ENCODE measurements at regions not wholly inside any gene's neighbourhood (a gene's known extent, or its start where the extent isn't known, plus 50 kb on each side); places are given as distances from the start of the nearest gene placed in this dataset.

GRCh38 chr6:33952016-33952415 lies 148.2 kb upstream of the MLN start:
- DNase-seq (ENCODE audit: low spot score) (no peak), ATAC-seq (no peak)

- ATAC-seq (no peak), DNase-seq (ENCODE audit: low spot score) (no peak)
Observed at GRCh38 chr6:33950891-33951889, 147.4 kb upstream of the MLN start.

GRCh38 chr6:33950472-33950881 lies 146.7 kb upstream of the MLN start:
- no peak for DNase-seq (ENCODE audit: low spot score)
- no peak for ATAC-seq

- DNase-seq (ENCODE audit: low spot score) (no peak), ATAC-seq (no peak)
Observed at GRCh38 chr6:33949877-33950435, 146.2 kb upstream of the MLN start.

- ATAC-seq (no peak), DNase-seq (ENCODE audit: low spot score) (no peak)
Observed at GRCh38 chr6:33949111-33949510, 145.3 kb upstream of the MLN start.

GRCh38 chr6:33947916-33948594 lies 144.3 kb upstream of the MLN start:
- no peak for ATAC-seq
- no peak for DNase-seq (ENCODE audit: low spot score)

- no peak for ATAC-seq
- no peak for DNase-seq (ENCODE audit: low spot score)
Observed at GRCh38 chr6:33947047-33947446, 143.2 kb upstream of the MLN start.

GRCh38 chr6:33945931-33946330 lies 142.1 kb upstream of the MLN start:
- ATAC-seq (no peak), DNase-seq (ENCODE audit: low spot score) (no peak)

GRCh38 chr6:33944686-33945411 lies 141.0 kb upstream of the MLN start:
- no peak for ATAC-seq
- DNase-seq (ENCODE audit: low spot score) = no peak

GRCh38 chr6:33936886-33937285 lies 133.1 kb upstream of the MLN start:
- no peak for DNase-seq (ENCODE audit: low spot score)
- no peak for ATAC-seq

GRCh38 chr6:33935439-33936080 lies 131.8 kb upstream of the MLN start:
- ATAC-seq (no peak), DNase-seq (ENCODE audit: low spot score) (no peak)

GRCh38 chr6:33934731-33935270 lies 131.0 kb upstream of the MLN start:
- DNase-seq (ENCODE audit: low spot score) (no peak), ATAC-seq (no peak)

GRCh38 chr6:33933101-33933500 lies 129.3 kb upstream of the MLN start:
- DNase-seq (ENCODE audit: low spot score) = no peak
- ATAC-seq = no peak

GRCh38 chr6:33931799-33932198 lies 128.0 kb upstream of the MLN start:
- ATAC-seq = no peak

GRCh38 chr6:33929575-33930288 lies 125.9 kb upstream of the MLN start:
- DNase-seq (ENCODE audit: low spot score) = no peak
- no peak for ATAC-seq

More at GRCh38 chr6:33931799-33932198, 128.0 kb upstream of the MLN start:
- no peak for DNase-seq (ENCODE audit: low spot score)

- DNase-seq (ENCODE audit: low spot score) (no peak), ATAC-seq (no peak)
Observed at GRCh38 chr6:33927616-33928015, 123.8 kb upstream of the MLN start.

GRCh38 chr6:33927112-33927511 lies 123.3 kb upstream of the MLN start:
- DNase-seq (ENCODE audit: low spot score) (no peak), ATAC-seq (no peak)

GRCh38 chr6:33926451-33926850 lies 122.6 kb upstream of the MLN start:
- ATAC-seq (no peak), DNase-seq (ENCODE audit: low spot score) (no peak)

- ATAC-seq = no peak
- no peak for DNase-seq (ENCODE audit: low spot score)
Observed at GRCh38 chr6:33925936-33926335, 122.1 kb upstream of the MLN start.

GRCh38 chr6:33925210-33925609 lies 121.4 kb upstream of the MLN start:
- no peak for DNase-seq (ENCODE audit: low spot score)
- ATAC-seq = no peak

All from left lobe of liver (tissue), 2 donors.